ENCODE measurements at regions not wholly inside any gene's neighbourhood (a gene's known extent, or its start where the extent isn't known, plus 50 kb on each side); places are given as distances from the start of the nearest gene placed in this dataset.

DNA sequence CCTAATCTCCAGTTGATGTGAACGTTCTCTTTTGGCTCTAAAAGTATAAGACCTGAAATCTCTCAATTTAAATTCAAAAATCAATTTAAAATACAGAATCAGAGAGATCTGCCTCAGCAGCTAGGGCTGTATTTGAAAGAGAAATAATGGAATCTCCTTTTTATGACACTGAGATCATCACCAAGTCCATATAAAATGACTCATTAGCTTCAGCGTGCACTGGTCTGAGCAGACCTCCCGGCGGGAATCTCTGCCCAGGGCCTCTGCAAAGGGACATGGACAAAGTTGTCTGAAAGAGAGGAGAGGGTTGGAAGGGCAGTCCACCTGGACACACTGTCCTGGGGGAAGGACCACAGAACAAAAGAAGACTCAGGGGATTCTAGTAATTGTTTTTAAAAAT is 855.6 kb downstream of the EFNB2 start:
- TF ChIP-seq, protein P1, sequence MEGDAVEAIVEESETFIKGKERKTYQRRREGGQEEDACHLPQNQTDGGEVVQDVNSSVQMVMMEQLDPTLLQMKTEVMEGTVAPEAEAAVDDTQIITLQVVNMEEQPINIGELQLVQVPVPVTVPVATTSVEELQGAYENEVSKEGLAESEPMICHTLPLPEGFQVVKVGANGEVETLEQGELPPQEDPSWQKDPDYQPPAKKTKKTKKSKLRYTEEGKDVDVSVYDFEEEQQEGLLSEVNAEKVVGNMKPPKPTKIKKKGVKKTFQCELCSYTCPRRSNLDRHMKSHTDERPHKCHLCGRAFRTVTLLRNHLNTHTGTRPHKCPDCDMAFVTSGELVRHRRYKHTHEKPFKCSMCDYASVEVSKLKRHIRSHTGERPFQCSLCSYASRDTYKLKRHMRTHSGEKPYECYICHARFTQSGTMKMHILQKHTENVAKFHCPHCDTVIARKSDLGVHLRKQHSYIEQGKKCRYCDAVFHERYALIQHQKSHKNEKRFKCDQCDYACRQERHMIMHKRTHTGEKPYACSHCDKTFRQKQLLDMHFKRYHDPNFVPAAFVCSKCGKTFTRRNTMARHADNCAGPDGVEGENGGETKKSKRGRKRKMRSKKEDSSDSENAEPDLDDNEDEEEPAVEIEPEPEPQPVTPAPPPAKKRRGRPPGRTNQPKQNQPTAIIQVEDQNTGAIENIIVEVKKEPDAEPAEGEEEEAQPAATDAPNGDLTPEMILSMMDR (conservative IDR thresholded peaks at IDR 0.05; ENCODE audit: low read length), result no peak
- TF ChIP-seq EZH2phosphoT487 (IDR thresholded peaks at IDR 0.05; ENCODE audit: borderline replicate concordance, low read depth, low read length), result no peak

Data from OCI-LY7 (cell line).